IPS-NIHi7 (cell line): ENCODE measurements at regions not wholly inside any gene's neighbourhood (a gene's known extent, or its start where the extent isn't known, plus 50 kb on each side); places are given as distances from the start of the nearest gene placed in this dataset.
"Not testable (repeated sequence)": the region's sequence is repeated elsewhere in the genome, so short reads cannot be mapped to it uniquely, and the experiment has no call there.

Experiments used
- DNase-seq: peaks from one replicate; pipeline ENCODE4 v3.0.0; 2012; ENCODE audit warnings: mixed read lengths; ENCODE audit errors: extremely low spot score

DNA sequence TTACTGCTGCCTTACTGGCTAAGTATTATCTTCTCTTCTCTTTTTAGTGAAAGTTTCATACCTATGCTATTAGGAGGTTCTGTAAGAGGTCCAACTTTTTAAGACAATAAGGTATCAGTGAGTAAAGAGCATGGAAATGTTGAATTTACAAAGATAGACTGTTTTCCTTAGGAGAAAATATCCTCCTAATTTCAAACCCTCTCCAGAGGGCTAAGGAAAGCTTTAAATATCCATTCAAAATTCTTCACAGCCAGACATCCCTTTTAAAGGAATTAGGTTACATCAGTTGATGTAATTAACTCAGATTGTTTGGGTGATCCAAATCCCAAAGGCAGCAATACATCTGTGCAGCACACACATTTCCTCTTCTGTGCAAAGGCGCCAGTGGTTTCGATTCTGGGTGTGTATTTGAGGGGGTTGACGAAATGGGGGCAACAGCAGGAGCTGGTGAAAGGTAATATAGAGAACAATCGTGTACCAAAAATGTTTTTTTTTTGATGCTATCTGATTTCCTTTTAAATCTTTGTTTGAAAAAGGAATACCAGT, 273.8 kb upstream of the RPS23 start:
- DNase-seq: no peak

DNA sequence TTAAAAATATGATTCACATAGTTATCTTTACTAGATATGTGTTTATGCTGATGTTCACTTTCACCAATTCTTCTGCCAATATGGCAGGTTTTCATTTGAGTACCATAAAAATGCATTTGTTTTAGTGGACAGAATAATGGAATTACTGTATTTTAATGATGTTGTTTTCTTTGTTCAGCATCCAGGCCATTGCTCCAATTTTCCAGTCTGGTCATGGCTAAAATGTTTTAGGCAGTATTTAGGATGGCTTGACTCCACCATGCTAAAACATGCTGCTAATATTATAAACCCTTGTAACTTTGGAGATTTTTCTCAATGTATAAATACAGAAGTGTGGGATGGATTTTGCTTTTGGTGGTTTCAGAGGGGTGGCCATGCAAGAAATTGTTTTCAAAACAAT, 273.0 kb upstream of the RPS23 start:
- no peak for DNase-seq

DNA sequence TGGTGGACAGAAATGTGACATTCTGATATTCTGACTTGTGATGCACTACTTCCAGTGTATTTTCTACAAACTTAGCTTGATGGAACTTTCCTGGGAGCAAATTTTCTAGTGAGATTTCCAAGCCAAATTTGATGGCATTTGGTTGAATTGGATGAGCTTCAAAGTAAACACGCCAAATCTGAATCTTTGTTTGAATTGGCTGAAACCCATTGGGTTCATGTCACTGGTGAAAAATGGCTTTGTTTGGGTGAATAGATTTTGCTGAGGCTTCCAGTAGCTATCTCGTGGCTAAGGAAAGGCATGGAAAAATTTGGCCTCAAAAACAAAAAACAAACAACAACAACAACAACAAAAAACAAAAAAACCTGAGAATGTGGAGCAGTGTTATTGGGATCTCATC, 271.1 kb upstream of the RPS23 start:
- no peak for DNase-seq

DNA sequence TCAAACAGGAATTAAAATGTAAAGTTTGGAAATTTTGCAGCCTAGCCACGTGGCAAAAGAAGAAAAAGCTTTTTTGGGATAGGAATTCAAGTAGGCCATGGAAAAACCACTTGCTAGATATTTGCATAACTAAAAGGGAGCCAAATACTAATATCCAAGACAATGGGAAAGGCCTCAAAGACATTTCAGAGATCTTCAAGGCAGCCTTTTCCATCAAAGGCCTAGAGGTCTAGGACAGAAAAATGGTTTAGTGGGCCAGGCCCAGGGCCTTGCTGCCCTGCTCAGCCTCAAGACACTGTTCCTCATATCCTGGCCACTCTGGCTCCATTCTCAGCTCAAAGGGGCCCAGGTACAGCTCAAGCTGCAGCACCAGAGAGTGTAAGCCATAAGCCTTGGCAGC, 265.9 kb upstream of the RPS23 start:
- DNase-seq: no peak

DNA sequence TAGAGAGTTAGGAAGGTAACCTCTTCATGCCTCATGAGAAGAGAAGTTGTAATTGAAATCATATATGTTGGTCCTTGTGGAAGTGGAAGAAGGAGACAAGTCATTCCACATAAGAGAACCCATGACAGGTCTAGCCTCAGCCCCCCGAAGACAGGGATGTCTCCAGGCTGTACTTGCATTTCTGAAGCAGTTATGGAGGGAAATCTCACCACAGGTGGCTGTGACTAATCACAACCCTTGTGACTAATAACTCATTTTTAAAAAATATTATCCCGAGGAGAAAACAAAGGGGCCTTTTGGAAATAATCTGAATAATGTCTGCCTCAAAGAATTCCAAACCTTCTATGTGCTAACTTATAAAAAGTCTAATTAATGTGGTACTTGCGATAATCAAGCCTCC, 262.1 kb upstream of the RPS23 start:
- DNase-seq: no peak

DNA sequence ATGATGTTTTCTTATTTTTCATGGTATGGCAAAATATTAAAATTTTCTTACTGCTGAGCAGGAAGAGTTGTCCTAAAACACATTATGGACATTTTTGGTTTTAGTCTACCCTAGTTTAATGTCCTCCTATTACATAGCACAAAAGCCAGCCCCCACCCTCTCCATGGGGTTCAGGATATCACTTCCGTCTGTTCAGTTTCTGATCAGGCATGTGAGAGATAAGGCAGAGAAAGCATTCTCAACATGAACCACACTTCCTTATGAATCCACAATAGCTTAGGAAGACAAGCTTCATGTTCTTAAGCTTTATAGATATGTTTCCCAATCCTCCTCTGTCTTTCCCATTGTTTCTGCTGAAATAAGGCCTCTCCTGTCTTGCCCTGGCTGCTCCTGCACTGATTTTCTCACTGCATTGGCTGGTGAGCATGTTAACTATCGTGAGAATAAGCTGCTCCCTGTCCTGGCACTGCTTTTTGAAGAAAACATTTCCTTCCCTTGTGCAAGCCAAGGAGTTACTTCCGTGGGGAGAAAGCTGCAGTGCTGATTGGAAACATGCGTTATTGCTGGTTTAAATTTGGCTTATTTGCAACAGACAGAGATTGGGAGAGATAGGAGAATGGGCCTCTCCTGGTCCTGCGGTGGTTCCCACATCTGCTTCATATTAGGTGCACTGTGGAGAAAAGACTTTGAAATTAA, 260.3 kb upstream of the RPS23 start:
- DNase-seq: no peak

DNA sequence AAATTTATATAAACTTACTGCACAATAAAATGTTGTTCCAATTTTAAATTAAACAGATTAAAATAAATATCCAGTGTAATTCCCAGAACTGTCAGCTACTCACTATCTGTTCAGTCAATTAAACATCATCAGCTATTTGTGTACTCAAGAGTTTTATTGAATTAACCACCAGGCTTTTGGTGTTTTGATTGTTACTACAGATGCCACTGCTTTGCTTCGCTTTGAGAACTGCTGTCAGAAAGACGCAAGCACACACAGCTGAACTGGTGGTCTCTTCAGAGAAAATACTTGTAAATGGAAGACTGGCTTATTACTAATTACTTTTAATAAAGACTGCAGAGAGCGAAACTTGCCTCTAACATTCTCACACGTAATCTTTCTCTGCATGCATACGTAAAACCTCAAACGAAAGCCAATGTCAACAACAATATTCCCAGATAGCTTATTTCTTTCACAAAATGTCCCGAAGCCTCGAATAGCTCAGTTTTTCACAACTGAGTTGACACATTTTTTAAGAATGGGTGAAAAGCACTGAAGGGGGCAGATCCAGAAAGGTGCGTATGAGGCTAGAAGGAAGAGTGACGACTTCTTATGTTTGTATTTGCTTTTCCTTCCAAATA, 259.6 kb upstream of the RPS23 start:
- DNase-seq: no peak

DNA sequence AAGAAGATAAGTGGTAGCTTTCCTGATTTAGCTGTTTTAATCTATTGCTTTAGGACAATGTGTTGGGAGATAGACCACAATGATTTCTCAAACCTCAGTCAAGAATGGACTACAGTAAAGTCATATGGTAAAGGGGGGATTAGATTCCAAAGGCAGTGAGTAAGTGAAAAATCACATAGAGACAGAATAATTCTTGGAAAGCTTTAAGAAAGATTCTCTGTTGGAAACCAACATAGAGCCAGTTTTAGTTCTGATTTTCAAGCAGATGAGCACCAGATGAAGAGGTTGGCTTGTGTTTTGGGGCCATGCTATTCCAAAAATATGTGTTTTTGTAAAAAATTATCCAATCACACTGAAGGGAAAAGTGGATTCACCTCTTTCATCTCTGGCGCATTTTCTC, 256.8 kb upstream of the RPS23 start:
- DNase-seq: no peak

DNA sequence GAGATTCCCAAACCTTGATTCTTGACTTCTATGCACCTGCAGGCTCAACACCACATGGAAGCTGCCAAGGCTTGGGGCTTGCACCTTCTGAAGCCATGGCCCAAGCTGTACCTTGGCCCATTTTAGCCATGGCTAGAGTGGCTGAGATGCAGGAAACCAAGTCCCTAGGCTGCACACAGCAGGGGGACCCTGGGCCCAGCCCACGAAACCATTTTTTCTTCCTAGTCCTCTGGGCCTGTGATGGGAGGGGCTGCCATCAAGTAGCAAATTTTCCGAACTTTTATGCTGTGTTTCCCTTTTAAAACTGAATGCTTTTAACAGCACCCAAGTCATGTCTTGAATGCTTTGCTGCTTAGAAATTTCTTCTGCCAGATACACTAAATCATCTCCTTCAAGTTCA, 253.9 kb upstream of the RPS23 start:
- not testable (repeated sequence) for DNase-seq

DNA sequence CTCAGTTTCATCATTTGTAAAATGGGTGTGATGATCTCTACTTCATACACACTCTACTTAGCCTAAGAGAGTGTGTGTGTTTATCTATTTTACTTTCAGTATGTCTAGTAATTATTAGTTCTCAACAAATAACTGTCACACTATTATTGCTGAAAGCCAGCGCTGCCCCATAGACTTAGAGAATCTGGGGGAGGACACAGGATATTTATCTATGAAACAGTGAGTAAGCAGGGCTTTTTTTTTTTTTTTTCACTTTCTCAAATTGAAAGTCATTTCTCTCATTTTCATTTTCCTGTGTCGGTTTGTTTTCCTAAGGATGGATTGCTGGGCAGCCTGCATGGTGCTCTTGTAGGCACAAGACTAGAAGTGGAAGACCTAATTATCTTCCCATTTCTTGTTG, 248.4 kb upstream of the RPS23 start:
- no peak for DNase-seq

DNA sequence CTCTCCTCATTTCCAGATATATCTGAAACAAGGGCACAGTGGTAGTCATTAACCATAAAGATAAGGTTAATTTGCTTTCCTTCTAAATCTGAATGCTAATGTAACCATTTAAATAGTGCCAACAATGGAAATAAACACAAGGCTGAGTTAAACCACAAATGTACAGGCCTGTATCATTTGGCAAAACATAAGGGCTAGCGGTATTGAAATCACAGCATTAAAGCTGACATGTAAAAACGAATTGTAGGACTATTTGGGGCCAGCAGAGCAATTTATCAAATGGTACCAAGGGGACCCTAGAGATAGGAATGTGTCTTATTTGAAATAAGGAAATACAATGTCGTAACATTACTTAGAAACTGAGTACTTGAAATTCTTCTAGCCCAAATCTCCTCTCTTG, 247.5 kb upstream of the RPS23 start:
- no peak for DNase-seq

DNA sequence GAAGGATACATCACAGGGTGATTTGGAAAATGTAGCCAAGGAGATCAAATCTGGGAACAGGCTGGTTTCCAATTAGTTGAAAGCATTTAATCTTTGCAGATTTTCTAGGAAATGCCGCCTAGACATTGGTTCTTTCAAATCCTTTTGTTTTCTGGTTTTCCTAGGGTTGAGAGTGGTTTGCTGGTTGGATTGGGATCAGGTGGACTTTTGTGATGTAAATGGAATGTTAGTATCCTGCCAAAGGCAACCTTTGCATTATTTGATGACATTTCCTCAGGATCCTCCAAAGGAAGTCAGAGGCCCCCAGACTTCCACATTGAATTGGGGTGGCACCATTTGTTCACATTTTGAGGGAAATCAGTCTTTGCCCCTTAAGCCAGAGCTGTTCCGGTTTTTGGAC, 245.5 kb upstream of the RPS23 start:
- peak; percentile 10 for DNase-seq

DNA sequence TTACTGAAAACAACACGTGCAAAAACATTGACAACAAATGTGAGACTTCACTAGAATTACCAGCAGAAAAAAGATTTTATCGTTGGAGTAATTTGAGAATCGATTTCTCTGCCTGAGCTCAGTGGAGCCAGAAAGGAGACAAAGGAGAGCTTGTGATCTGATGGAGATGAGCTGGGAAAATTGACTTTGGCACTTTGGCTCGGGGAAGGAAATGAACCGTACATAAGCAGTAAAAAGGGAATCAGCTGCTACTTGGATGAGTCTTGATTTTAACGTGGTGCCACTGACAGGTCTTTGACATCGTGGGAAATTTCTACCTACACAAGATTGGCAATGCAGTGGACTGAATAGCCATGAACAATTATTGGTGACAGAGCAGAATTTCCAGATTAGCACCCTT, 244.7 kb upstream of the RPS23 start:
- DNase-seq: no peak

DNA sequence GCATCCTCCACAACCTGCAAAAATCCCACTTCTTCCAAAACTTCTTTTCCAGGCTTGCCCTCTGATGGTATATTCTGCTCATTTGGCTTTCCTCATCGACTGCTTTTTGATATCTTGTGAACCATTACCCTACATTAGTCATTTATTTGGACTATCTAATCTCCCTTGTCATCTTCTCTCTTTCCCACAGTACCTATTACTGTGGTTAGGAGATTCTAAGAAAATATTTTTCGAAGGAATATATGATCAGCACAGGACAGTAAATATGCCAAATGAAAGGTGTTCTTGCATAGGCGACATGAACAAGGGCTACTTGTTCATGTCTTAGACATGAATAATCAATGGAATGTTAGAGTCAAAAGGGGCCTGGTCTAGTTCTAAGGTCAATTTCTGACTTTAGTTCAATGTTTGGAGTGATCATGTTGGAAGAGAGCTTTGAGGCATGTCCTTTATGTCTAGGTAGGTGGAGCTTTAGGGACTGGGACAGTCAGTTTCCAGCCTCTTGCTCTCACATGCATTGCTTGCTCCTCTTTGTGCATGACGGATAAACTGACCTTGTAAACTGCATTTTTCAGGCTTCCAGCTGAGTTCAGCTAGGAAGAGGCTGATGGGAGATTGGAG, 243.4 kb upstream of the RPS23 start:
- DNase-seq: no peak

DNA sequence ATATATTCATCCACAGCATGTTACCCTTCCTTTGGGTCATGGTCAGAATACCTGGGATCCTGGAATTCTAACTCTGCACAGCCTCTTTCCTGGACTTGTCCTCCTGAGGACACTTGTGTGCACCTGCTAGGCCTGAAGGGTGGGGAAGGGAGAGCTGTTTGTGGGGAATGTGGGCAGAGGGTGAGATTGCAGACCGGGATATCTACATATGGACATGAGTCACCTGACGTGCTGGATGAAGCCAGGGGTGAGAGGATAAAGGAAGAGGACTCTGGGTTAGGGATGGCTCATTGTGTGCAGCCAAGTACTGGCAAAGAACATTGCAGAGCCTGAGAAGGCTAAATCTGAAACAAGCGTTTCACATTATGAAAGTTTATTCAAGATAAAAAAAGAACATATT, 241.4 kb upstream of the RPS23 start:
- DNase-seq: no peak

DNA sequence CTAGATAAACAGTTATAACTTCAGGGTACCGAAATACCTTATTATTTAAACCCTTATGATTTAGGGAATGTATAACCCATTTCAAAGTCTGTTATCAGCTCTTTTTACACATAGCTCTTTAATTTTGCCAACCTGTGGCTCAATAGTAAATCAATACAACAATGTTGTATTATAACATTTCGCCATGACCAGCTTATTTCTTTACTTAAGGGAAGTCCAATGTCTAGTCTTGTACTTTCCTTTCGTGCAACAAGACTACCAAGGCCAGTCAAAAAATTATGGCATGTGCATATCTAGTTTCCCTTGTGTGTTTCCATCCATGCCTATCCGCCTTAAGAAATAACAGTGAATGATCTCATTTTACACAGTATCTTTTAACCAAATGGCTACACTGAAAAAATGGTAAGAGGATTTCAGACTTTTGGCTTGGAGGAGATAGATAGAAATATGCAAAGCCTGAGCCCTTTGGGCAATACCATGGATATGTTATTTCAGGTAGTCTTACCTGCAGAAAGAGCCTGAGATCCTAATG, 239.5 kb upstream of the RPS23 start:
- DNase-seq: no peak

DNA sequence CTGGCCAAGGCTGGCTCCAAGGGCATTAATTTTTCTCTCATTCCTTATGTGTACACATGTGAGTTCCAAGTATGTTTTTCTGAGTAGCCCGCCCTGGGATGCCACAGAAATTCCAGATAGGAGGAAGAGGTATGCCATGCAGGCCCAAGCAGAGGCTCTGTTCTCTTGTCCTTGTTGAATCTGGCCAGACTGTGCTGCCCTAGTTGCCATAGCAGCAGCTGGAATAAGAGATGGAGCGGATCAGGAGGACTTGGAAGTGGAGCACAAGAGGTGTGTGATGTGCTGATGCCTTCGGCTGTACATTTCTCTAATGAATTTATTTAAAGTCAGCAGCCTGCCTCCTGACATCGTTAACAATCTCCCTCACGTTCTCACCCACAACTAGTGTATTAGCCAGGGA, 235.6 kb upstream of the RPS23 start:
- DNase-seq: no peak

DNA sequence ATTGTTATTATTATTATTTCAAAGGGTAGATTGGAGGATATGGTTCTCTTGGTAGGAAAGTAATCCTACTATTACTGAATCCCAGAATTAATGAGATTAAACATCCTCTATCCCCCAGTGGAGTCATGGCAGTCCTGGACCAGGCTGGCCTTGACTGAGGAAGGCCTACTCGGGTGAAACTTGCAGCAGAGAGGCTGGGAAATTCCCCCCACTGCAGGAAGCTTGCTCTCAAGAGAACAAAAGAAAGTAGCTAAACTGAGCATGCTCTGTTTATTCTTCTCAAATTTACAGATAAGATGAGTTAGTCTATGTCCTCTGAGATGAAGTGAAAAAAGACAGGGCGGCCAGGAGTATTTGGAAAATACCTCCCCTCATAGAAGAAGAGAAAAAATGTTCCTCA, 233.9 kb upstream of the RPS23 start:
- DNase-seq: peak; percentile 16

DNA sequence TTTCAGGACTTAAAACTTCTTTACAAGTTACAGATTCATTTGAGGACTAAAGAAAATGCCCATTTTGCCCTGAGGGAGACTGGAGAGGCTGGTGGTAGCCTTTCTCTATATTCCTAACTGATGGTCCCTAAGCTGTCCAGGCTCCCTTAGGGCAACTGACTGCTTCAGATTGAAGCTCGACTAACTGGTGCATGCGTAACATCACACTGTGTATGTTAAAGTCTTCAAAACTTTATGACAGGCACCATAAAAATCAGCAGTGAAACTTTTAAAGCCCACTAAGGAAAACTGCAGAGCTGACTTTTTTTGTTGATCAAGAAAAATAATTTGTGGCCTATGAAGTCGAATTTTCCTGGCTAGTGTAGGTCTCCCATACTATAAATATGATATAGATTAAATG, 233.0 kb upstream of the RPS23 start:
- DNase-seq: no peak

DNA sequence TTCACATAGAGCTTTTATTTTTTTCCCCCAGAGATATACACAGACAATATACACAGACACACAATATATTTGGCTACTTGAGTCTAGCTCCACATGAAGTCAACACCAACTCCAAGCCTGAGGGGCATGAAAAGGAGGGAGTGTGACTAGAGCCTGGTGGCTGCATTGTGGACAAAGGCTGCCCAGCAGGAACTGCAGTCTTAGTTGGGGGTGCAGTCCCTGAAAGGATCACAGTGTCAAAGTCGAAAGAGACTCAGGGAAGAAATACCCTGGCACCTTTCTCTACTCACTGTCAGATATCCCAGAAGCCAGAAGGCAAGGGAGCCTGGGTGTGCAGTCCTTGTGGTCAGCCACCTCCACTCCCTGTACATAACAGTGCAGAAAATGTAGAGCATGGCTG, 231.6 kb upstream of the RPS23 start:
- DNase-seq: no peak

DNA sequence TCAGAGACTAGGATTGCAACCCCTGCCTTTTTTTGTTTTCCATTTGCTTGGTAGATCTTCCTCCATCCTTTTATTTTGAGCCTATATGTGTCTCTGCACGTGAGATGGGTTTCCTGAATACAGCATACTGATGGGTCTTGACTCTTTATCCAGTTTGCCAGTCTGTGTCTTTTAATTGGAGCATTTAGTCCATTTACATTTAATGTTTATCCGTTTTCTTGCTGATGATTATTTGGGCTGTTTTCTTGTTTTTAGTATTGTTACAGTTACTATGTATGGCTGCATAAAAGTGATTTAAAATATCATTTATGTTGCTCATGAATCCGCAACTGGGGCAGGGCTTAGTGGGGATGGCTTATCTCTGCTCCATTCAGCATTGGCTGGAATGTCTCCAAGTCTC, 228.2 kb upstream of the RPS23 start:
- not testable (repeated sequence) for DNase-seq

DNA sequence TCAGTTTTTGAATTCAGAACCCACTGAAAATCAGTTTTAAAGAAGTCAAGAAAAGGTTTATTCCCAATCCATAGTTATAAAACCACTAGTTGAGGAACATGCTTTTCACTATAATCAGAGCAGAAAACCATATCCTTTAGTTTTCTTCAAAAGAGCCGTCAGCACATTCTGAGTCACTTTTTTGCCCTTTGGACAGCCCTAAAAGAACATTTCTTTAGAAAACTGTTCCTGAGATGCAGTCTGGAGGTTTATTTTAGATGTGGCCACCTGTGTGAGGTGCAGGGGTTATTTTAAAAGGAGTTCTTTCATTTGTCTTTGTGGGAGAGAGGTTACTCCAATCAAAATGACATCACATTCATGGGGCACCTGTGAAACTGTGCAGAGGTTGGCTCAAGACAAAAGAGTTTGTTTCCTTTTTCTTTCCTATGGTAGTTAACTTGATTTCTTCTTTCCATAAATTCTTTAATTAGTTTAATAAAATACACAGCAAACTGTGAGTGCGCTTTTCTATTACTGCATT, 221.6 kb upstream of the RPS23 start:
- DNase-seq: no peak

DNA sequence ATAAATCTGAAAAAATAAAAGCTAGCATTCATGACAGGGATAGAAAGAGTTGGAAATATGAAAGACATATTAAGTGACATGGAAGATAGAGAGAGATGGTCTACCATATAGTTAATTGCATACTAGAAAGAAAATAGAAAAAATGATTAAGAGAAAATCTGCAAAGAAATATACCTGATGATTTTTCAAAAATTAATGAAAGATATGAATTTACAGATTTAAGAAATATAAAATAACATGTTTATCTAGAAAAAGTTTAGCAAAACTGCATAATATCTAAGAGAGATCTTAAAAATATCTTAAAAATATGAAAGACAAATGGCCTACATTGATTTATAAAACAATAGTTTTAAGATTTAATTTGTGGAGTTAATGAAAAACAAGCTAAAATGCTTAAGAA, 219.1 kb upstream of the RPS23 start:
- DNase-seq: no peak
